HG02943 (cell line): ENCODE measurements at regions not wholly inside any gene's neighbourhood (a gene's known extent, or its start where the extent isn't known, plus 50 kb on each side); places are given as distances from the start of the nearest gene placed in this dataset.

Experiments
- ATAC-seq: cut with Tn5 transposase; IDR thresholded peaks from one replicate; pipeline ENCODE4 v1.9.1; 2021; ENCODE audit warnings: mild to moderate bottlenecking, low read depth, moderate library complexity; ENCODE audit not compliant: unreplicated experiment

- no peak for ATAC-seq
Observed at GRCh38 chr4:27701606-27702005, 841.0 kb downstream of the STIM2 start.

GRCh38 chr4:27702730-27703431, 842.2 kb downstream of the STIM2 start:
- no peak for ATAC-seq

- ATAC-seq = no peak
Observed at GRCh38 chr4:27703771-27704170, 843.1 kb downstream of the STIM2 start.

- no peak for ATAC-seq
Observed at GRCh38 chr4:27711041-27711440, 850.4 kb downstream of the STIM2 start.

- no peak for ATAC-seq
Observed at GRCh38 chr4:27714073-27714472, 853.4 kb downstream of the STIM2 start.

GRCh38 chr4:27716693-27717430, 856.2 kb downstream of the STIM2 start:
- ATAC-seq = no peak

GRCh38 chr4:27717431-27717755, 856.8 kb downstream of the STIM2 start:
- no peak for ATAC-seq

GRCh38 chr4:27720010-27720766, 859.5 kb downstream of the STIM2 start:
- ATAC-seq = peak; percentile 74

- ATAC-seq = no peak
Observed at GRCh38 chr4:27721193-27721592, 860.6 kb downstream of the STIM2 start.

GRCh38 chr4:27728892-27729291, 868.3 kb downstream of the STIM2 start:
- no peak for ATAC-seq

- no peak for ATAC-seq
Observed at GRCh38 chr4:27742816-27743215, 882.2 kb downstream of the STIM2 start.

GRCh38 chr4:27759611-27760575, 899.3 kb downstream of the STIM2 start:
- ATAC-seq = no peak

GRCh38 chr4:27763830-27764525, 903.3 kb downstream of the STIM2 start:
- ATAC-seq = no peak

GRCh38 chr4:27764526-27764837, 903.8 kb downstream of the STIM2 start:
- ATAC-seq = no peak

GRCh38 chr4:27770895-27771294, 910.3 kb downstream of the STIM2 start:
- ATAC-seq = no peak

- ATAC-seq = no peak
Observed at GRCh38 chr4:27775156-27775555, 914.5 kb downstream of the STIM2 start.

- no peak for ATAC-seq
Observed at GRCh38 chr4:27779827-27780226, 919.2 kb downstream of the STIM2 start.

GRCh38 chr4:27787195-27787594, 926.6 kb downstream of the STIM2 start:
- no peak for ATAC-seq

GRCh38 chr4:27789773-27790172, 929.1 kb downstream of the STIM2 start:
- no peak for ATAC-seq

- no peak for ATAC-seq
Observed at GRCh38 chr4:27790911-27791310, 930.3 kb downstream of the STIM2 start.
